Esophagus squamous epithelium (tissue), 4 donors: ENCODE measurements at regions not wholly inside any gene's neighbourhood (a gene's known extent, or its start where the extent isn't known, plus 50 kb on each side); places are given as distances from the start of the nearest gene placed in this dataset.

Experiments used
- CTCF ChIP-seq, 6 experiments: fragments of 450-650 bp in 4 of 6; fragments of 200-600 bp in 2 of 6; sonication (generic) in 2 of 6; IDR thresholded peaks; one replicate each; pipeline ENCODE4 v1.5.1; 2016 to 2019; ENCODE audit warnings: antibody characterized with exemption in 6 of 6, mild to moderate bottlenecking in 4 of 6, moderate library complexity in 4 of 6
- POLR2A ChIP-seq, 4 donors: fragments of 450-650 bp; IDR thresholded peaks; one replicate each; pipeline ENCODE4 v1.6.1; 2017; ENCODE audit warnings: antibody characterized with exemption in 4 of 4, mild to moderate bottlenecking in 4 of 4, moderate library complexity in 3 of 4

- no peak for TF ChIP-seq CTCF (IDR thresholded peaks at IDR 0.05)
- no peak for TF ChIP-seq POLR2A (IDR thresholded peaks at IDR 0.05)
These were observed 457.9 kb downstream of the FGF9 start for GRCh38 chr13:22128441-22129408.
